Activated CD8-positive, alpha-beta memory T cell treated with anti-CD3 and anti-CD28 coated beads, Interleukin-2, amount 50 U/mL, for 24 hours (primary cell): ENCODE measurements at regions not wholly inside any gene's neighbourhood (a gene's known extent, or its start where the extent isn't known, plus 50 kb on each side); places are given as distances from the start of the nearest gene placed in this dataset.
"Not testable (repeated sequence)": the region's sequence is repeated elsewhere in the genome, so short reads cannot be mapped to it uniquely, and the experiment has no call there.

Experiments used
- DNase-seq: peaks from one replicate; pipeline ENCODE4 v3.0.0-alpha.2; 2020; ENCODE audit errors: extremely low read depth

DNA sequence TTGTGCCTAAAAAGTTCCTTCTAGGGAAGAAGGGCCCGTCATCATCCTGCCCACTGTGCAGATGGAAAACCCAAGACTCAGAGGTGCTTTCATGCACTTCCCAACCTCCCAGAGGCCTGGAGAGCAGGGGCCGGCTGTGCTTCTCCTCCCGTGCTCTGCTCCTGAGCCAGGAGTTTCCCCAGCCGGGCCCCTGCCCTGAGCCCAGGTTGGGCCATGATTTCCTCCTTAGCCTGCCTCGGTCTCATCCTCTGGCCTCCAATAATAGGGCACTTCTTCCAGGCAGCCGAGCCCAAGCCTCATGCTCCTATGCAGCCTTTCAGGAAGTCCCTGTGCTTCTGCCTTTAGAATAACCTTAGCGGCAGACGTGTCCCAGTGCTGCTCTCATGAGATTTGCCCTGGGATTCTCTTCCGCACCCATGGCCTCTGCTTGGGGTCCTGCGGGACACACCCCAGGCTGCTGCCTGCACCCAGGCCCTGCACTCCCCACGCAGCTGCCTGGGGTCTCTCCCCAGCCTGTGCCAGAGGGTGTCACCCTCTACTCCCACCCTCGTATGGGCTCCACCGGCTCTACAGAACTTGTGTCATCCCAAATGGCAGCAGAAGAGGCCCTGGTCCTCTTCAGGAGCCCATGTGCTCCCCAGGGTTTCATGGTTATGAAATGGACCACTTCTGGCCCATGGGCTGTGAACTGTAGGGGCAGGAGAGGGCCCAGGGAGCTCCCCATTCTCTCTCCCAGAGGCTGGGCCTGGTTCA, 359.3 kb downstream of the ADGRD1 start:
- DNase-seq: no peak

GRCh38 chr12:131313635-131314034, 359.9 kb downstream of the ADGRD1 start:
- DNase-seq: no peak

- no peak for DNase-seq
Observed at GRCh38 chr12:131314524-131315090, 360.9 kb downstream of the ADGRD1 start.

DNA sequence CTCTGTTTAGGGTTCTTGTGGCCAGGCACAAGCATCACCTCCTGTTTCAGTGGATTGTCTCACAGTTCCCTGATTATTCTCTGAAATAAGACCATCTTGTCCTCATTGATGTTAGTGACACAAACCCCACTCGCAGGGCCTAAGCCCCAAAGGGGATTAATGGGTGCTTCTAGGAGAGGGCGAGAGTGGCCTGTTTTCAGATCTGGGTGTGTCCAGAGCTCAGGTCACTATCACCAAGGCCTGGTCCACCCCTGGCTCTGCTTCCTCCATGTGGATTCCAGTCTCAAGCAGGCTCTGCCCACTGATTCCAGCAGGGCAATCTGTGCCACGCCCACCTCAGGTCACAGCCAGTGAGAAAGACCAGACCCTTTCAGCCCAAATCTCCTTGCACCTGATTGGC, 361.9 kb downstream of the ADGRD1 start:
- no peak for DNase-seq

DNA sequence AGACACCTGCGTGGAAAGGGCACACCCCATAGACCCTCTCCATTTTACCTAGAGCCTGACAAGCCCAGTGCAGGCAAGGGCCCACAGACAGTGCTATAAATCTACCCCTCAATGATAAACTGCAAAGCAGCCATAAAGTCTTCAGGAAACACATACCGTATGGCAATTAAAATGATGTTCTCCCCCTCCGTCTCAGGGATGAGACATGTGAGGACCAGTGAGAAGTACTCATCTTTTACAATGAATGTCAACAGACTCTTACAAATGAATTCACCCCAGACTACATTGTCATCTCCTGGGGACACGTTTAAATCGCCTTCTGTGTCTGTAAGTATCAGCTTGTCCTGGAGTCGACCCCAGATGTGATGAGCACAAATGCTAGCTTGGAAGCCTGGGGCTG, 362.7 kb downstream of the ADGRD1 start:
- DNase-seq: no peak

- no peak for DNase-seq
Observed at GRCh38 chr12:131318045-131318685, 364.5 kb downstream of the ADGRD1 start.

DNA sequence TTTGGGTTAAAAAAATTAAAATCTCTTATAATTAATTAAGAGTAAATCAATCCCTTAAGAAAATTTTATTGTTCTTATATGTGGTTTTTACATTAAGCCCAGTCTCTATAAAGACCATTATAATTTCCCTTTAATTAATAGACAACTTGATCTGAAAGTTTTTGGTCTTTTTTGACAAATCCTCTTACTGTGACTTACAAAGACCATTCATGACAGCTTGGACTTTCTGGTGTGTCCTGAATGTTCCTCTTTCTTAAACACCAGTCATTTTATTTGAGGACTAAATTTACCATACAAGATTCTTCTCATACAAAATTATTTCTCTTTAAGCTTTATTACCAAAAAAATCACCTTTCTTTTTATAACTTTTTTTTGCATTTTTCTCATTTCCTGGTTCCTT, 368.3 kb downstream of the ADGRD1 start:
- DNase-seq: no peak

- DNase-seq: not testable (repeated sequence)
Observed at GRCh38 chr12:131322460-131322859, 368.8 kb downstream of the ADGRD1 start.

GRCh38 chr12:131323879-131324278, 370.2 kb downstream of the ADGRD1 start:
- no peak for DNase-seq

DNA sequence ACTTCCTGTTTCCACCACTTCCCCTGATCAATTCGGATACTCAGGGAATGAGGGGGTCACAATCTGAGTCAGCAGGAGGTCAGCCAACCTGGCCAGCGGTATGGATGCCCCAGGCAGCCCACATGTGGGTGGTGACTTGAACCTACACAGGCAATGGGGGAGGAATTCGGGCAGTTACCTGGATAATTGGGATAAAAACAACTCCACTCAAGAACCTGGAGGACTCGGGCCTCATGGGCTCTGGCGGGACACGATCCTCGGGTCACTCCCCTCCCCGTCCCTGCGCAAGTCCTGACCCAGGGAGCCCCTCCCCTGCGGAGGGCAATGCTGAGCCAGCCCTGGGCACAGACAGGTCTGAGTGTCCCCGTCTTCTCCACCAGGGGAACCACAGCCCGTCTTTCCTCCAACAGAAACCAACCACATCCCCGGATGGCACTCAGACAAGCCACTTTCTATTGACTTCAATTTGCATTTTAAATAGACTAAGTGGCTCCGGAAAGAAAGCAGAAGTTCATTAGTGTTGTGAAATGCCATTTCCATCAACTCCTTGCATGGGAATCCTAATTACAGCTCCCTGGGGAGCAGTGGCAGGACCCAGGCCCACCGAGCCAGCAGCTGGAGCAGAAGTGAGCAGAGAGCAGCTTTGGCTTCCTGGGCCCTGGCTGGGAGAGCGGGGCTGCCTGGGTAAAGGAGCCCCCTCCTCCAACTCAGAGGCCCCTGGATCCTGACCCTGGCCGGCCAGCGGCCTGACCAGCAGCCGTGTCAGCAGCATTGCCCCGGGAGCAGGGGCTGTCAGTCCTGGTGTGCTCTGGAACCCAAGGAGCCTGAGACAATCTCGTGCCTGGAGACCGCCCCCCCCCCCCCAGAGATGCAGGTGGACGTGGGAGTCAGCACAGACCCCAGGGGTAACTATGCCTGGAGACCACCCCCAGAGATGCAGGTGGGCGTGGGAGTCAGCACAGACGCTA, 374.1 kb downstream of the ADGRD1 start:
- DNase-seq: no peak

DNA sequence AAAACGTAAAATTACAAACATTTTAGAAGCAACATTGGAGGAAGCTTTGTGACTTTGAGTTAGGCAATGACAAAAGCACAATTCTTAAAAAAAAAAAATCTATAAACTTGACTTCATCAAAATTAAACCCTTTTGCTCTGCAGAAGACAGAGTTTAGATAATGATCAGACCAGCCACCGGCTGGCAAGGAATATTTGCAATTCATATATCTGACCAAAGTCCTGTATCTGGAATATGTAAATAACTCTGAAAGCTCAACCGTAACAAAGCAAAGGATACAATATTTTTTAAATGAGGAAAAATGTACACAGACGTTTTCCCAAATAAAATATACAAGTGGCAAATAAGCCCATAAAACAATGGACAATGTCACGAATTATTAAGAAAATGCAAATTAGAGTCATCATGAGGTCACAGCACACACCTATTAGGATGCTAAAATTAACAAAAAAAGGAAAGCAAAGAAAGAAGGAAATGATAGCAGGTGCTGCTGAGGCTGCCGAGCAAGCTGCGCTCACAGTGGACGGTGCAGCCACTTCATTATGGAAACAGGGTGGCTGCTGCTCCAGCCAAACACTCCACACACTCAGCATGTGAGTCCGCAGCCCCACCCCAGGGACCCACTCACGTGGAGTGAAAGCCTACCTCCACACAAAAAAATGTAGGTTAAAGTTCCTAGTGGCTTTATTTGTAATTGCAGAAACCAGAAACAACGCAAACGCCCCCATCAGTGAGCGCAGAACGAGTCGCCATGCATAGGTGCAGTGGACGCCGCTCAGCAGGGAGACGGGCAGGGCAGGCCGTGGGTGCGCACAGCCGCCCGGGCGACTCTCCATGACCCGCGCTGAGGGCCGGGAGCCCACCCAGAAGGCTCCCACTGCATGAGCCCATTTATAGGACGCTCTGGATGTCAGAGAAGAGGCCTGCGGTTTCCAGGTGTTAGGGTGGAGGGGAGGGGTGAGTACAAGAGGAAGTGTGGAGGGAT, 375.4 kb downstream of the ADGRD1 start:
- DNase-seq: not testable (repeated sequence)

GRCh38 chr12:131330106-131330815, 376.6 kb downstream of the ADGRD1 start:
- no peak for DNase-seq

DNA sequence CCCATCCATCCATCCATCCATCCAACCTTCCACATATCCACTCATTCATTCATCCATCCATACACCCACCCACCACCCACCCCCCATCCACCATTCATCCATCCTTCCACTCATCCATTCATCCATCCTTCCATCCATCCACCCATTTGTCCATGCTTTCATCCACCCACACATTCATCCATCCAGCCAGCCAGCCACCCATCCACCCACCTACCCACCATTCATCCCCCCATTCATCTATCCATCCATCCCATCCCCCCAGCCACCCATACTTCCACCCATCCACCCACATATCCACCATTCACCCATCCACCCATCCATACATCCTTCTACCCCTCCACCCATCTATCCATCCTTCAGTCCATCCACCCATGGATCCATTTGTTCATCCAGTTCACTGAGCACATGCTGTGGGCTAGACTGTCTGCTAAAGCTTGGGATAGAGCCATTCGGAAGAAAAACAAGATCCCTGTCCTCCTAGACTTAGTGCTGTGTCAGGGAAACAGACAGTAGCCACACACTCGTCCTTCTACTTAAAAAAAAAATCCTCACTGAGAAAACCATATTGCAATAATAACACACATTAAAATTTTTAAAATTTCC, 377.5 kb downstream of the ADGRD1 start:
- DNase-seq: no peak

DNA sequence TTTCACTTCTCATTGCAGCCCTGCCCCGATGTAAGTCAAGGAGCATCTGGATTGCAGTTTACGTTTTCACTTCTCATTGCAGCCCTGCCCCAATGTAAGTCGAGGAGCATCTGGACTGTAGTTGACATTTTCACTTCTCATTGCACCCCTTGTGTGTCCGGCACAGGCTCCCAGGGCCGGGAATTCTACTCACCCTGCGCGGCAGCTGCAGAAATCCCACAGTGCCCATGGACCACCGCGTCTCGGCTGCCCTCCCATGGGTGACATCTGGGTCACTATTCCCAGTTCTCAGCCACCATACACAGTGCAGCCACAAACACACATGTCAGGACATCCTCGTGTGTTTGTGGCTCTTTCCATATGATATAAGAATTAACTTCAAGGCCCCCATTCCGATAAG, 378.5 kb downstream of the ADGRD1 start:
- DNase-seq: no peak

- no peak for DNase-seq
Observed at GRCh38 chr12:131333136-131333535, 377.8 kb upstream of the SFSWAP start.

- DNase-seq: no peak
Observed at GRCh38 chr12:131333621-131334440, 377.1 kb upstream of the SFSWAP start.

DNA sequence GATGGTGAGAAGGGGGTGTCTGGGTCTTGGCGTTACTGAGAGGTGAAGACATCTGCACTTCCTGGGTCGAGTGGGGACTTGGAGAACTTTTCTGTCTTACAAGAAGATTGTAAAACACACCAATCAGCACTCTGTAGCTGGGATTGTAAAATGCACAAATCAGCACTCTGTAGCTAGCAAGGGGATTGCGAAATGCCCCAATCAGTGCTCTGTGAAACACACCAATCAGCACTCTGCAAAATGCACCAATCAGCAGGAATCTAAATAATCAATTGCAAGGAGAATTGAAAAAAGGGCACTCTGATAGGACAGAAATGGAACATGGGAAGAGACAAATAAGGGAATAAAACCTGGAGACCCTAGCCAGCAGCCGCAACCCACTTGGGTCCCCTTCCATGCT, 376.1 kb upstream of the SFSWAP start:
- DNase-seq: no peak

DNA sequence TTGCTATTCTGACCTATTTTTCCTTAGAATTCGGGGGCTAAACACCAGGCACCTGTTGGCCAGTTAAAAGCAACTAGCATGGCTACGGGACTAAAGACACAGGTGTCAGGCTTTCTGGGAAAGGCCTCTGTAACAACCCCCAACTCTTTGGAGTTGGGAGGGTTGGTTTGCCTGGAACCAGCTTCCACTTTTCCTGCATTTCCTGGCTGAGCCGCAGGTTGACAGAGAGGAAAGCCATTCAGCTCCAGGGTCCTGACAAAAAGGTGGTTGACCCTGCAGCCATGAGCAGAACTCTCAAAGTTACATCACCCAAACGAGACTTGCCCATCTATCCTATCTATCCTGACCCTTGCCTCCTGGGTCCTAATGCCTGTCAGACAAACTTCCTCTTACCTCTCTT, 375.4 kb upstream of the SFSWAP start:
- DNase-seq: no peak

- DNase-seq: not testable (repeated sequence)
Observed at GRCh38 chr12:131337861-131338260, 373.0 kb upstream of the SFSWAP start.
